T-helper 2 cell treated with Interferon-gamma antibody and Interleukin-4, amounts not matched to agents 100 ng/mL and 5 ng/mL, for 36 hours (primary cell): ENCODE measurements at regions not wholly inside any gene's neighbourhood (a gene's known extent, or its start where the extent isn't known, plus 50 kb on each side); places are given as distances from the start of the nearest gene placed in this dataset.

Source experiments
- intact Hi-C: fragments of 100-400 bp; cut with micrococcal nuclease; formaldehyde crosslinking; loops from one replicate; pipeline ENCODE4 v1.15.1; 2023

DNA sequence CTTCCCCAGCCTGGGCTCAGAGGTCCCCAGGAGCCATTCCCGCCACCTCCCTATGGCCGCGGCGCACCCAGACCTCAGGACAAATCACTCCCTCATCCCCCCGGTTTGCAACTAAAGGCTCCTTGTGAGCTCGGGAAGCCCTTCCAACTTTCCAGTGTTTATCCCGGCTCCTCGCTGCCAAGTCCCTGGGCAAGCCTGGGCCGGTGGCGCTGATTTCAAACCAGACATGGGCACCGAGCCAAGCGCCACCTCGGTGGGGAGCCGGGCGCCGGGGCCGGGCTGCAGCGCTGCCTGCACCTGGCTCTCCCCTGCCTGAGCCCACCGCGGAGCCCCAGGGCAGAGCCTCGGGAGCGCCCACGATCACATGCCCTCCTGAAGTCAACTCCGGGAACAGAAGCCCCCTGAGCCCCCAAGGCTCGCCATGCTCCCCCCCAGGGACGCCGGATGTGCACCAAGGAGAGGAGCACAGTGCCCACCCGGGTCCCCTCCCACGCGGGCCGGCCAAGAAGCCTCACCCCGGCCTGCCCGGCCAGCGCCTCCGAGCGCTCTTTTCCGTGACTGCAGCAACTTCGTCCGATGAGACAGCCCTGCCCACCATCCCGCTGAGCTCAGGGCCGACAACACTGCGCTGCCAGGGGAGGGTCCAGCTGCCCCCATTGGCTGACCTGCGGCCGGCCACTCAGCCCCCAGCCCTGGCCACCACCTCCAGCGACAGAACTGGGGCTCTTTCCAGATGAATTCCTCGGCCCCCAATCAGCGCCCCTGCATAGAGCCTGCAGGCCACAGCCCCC lies 50.0 kb downstream of the NCOR2 start:
- intact Hi-C loops: no loop called here

DNA sequence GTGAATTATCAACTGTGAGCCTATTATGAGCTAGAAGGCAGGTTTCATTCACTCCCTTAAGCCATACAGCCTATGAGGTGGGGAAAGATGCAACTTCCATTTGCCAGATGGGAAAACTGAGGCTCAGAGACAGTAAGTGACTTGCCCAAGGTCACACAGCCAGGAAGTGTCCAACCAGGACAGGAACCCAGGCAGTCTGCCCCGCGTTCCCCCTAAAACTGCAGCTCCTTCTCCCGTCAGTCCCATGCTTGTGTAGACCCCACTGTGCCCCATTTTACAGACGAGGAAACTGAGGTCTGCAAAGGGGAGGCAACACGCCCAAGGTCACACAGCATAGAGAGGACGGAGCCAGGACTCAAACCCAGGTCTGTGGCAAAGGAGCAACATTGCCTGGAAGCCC lies 50.6 kb downstream of the NCOR2 start:
- intact Hi-C loops: no loop called here

- intact Hi-C loops: no loop called here
Observed at GRCh38 chr12:124515981-124516380, 51.4 kb downstream of the NCOR2 start.

GRCh38 chr12:124514996-124515932 lies 52.1 kb downstream of the NCOR2 start:
- intact Hi-C loops: no loop called here

DNA sequence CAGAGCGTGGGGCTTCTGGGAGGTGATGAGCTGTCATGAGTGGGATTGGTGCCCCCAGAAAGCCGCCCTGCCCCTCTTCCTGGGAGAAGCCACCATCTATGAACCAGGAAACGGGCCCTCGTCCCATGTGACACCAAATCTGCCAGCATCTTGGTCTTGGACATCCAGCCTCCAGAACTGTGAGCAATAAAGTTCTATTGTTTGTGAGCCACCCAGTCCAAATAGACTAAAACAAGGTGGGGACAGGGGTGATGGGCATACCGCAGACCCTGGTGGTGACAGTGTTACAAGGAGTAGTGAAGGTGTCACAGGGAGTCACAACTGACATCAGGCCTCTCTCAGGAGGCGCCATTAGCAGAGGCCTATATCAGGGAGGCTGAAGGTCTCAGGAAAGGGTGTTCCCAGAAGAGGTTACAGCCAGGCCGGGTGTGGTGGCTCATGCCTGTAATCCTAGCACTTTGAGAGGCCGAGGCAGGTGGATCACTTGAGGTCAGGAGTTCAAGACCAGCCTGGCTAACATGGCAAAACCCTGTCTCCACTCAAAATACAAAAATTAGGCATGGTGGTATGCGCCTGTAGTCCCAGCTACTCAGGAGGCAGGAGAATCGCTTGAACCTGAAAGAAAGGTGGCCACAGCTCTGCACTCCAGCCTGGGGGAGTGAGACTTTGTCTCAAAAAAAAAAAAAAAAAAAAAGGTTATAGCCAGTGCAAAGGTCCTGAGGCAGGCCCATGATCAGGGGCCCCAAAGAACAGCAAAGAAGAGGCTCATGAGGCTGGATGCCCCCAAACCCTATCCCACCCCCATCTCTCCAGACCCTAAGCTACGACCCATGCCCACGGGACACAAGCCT lies 53.0 kb downstream of the NCOR2 start:
- intact Hi-C loops: no loop called here

DNA sequence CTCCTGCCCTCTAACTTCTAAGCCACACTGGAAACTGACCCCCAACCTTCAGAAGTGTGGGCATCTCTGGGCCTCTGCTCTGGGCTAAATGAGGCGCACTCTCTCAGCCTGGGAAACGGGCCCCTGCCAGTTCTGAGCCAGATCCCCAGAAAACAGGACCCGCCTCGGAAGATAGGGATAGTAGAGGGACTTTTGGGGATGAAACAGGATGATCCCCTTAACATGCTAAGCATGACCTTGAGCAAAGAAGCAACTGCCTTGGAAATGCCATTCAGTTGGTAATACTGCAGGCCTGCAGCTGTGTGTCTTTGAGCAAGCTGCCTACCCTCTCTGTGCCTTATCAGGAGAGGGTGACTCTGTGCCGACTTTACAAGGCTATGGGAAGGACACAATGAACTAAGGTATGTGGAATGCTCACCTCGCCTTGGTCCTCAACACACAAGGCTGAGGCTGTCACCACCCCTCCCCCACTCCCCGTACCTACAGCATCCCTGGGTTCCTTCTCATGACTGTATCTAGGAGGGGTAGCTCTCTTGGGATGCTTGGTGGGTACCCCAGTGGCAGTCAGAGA lies 54.0 kb downstream of the NCOR2 start:
- intact Hi-C loops: no loop called here

DNA sequence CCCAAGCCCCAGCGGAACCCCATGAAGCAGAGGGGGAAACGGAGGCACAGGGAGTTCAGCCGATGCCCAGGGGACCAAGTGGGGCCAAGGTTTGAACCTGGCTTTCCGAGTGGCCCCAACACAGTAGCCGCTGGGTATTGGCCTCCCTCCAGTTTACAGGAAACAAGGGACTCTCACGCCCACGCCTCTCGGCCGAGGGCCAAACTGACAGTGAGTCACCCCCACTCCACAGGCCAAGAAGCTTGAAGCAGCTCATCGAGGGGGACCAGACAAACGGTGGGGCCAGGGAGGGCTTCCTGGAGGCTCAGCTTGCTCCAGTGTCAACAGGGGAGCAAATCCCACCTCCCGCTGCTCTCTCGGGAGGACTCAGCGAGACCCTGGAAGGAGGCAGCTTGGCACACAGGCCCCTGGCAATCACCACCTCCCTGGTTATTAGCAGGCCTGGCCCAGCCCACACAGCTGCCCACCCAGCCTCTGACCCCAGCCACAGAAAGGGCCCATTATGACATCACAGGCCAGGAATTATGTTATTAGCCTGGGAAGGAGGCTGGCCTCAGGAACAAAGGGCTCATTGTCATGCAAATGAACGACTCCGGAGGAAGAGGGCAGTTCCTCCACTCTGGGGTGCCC lies 54.6 kb downstream of the NCOR2 start:
- intact Hi-C loops: no loop called here

- intact Hi-C loops: no loop called here
Observed at GRCh38 chr12:124511259-124511985, 56.0 kb downstream of the NCOR2 start.

DNA sequence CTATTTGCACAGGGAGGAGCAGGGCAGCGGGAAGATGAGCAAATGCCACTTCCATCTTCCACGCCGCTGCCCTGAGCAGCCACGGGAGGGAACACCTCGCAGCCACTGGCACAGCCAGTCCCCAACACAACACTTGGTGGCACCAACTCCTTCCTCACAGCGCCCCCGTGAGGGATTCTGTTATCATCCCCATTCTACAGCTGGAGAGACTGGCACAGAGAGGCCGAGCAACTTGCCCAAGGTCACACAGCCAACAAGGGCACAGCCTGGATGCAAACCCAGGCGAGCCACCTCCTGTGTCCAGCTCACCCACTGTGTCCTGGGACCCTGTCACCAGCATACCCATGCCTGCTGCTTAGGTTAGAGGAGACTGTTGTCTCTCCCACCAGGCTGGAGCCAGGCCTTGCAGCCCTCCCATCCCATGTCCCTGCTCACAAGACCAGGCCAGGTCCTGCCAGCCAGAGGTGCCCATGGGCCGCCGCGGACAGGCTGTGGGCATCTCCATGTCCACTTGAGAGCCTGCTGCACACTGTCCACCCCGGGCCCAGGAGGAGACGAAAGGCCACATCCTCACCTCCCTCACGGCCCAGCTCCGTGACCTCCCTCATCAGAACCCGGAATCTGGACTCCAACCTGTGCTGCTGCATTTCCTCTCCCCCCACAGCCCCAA lies 57.0 kb downstream of the NCOR2 start:
- intact Hi-C loops: no loop called here

- intact Hi-C loops: no loop called here
Observed at GRCh38 chr12:124509676-124510300, 57.6 kb downstream of the NCOR2 start.

GRCh38 chr12:124509300-124509675 lies 58.1 kb downstream of the NCOR2 start:
- intact Hi-C loops: no loop called here

DNA sequence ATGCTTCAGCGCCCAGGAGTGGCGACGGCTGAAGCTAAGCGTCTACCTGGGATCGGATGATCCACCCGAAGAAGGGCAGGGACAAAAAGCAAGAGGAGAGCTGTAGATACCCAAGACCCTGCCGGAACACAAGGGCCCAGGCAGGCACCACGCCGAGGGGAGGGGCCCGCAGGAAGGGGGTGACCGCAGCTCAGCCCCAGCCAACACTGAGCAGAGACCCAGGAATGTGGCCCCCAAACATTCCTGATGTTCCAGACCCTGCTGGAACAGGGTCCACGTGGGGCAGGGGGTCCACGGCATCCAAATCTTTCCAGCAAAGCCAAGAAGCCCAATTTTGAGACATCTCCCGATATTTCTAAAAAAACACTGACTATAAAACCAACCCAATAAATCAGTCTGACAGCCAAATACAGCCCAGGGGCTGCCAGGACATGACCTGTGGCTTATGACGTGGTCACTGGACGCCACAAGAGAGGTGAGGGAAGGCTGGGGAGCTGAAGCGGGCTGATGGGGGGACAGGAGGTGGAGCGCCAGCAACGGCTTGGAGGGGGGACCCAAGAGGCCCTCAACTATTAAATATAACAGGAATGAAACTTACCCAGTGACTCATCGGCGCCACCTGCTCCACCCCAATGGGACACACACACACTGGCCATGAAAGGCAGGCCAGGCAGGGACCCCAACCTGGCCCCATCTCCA lies 58.9 kb downstream of the NCOR2 start:
- intact Hi-C loops: no loop called here

GRCh38 chr12:124507188-124508109 lies 60.0 kb downstream of the NCOR2 start:
- intact Hi-C loops: no loop called here

- intact Hi-C loops: no loop called here
Observed at GRCh38 chr12:124506832-124507153, 60.6 kb downstream of the NCOR2 start.

DNA sequence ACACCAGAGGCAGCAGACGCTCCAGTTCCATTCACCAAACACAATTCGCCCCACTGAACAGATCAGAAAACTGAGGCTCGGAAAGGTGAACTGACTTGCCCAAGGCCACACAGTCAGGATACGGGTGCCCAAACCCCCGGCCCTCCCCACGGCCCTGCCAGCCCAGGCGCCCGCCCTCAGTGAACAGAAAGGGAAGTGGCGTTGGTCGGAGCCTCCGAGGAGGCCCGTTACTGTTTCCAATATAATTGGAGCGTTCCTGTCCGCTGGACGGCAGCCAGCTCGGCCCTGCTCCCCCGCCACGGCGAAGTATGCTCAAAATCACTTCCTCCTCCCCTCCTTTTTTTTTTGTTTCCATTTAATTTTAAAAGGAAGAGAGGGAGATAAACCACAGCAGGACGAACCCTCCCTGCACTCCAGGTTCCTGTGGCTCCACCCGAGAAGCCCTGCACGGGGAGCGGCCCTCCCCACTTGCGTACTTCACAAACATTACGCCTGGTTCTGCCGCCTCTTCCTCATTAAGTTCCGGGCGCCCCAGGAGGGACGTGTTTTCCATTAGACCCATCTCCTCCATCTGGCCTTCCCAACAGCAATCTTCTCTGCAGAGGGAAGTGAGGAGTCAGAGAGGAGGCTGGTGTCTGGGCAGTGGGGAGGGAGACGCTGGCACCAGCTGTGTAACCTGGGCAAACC lies 61.1 kb downstream of the NCOR2 start:
- intact Hi-C loops: no loop called here

DNA sequence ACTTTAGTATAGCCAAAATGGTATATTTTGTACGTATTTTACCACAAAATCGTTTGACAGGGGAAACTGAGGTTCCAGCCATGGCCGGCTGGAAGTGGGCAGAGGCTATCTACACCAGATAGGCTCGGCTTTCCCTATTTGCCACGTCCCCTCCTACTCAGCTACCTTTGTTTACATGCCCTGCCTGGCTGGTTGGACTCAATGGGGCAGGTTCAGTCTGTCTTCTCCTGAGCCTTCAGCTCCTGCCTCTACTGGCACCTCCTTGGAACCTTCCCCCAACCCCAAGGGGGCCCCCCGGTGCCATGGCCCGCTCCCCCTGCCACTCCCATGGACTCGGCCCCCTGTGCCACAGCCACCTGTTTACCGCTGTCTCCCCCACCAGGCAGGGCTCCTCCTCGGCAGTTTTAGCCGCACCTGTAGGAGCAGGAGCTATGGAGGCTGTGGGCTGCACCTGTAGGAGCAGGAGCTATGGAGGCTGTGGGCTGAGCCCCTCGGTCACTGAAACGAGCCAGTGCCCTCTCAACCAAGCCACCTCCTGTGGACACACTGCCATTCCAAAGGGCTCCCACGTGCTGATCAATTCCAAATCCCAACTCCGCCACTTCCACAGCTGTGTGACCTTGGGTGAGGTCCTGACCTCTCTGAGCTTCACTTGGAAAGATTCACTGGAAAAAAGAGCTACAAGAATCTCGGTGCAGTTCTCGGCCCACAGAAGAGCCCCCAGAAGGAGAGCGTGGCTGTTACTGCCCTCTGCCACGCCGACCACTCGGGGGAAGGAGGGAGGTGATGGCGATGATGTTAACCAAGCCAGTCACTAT lies 62.2 kb downstream of the NCOR2 start:
- intact Hi-C loops: no loop called here
